ENCODE measurements at regions not wholly inside any gene's neighbourhood (a gene's known extent, or its start where the extent isn't known, plus 50 kb on each side); places are given as distances from the start of the nearest gene placed in this dataset.

DNA sequence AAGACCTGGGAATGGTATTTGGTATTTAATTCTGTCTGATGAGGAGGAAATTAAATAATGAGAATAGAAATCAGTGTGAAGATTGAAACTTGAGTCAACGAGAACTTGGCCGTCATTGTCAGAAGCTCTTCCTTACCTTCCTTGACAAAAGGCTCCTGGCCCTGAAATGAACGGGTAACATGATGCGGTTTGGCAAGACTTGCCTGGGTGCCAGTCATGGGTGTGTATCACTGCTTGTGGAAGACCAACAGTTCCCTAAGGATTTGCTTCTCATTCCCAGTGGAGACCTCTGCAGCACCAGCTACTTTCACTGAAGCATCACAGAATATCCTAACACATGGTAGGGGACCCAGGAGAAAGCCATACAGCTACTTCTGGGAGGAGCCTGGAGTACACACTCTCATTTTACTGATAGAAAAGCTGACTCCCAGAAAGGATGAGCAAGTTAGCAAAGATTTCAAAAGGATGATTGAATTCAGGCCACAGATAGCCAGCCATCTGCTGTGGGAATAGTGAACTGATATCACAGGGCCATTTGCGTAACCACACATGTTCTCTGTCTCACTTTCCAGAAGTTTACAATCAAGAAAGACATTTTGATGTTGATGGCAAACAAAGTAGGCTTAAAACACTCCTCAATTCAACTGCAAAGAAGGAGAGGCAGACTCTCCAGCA is 258.1 kb upstream of the SALL1 start:
- TF ChIP-seq, protein P1, sequence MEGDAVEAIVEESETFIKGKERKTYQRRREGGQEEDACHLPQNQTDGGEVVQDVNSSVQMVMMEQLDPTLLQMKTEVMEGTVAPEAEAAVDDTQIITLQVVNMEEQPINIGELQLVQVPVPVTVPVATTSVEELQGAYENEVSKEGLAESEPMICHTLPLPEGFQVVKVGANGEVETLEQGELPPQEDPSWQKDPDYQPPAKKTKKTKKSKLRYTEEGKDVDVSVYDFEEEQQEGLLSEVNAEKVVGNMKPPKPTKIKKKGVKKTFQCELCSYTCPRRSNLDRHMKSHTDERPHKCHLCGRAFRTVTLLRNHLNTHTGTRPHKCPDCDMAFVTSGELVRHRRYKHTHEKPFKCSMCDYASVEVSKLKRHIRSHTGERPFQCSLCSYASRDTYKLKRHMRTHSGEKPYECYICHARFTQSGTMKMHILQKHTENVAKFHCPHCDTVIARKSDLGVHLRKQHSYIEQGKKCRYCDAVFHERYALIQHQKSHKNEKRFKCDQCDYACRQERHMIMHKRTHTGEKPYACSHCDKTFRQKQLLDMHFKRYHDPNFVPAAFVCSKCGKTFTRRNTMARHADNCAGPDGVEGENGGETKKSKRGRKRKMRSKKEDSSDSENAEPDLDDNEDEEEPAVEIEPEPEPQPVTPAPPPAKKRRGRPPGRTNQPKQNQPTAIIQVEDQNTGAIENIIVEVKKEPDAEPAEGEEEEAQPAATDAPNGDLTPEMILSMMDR (IDR thresholded peaks at IDR 0.05 in 2 of 3, conservative IDR thresholded peaks at IDR 0.05 in 1 of 3; ENCODE audit: borderline replicate concordance in 1 of 3, insufficient read depth in 1 of 3, low read depth in 2 of 3, low read length in 2 of 3): no peak
- TF ChIP-seq RAD21 (IDR thresholded peaks at IDR 0.05; ENCODE audit: low read depth) (no peak), POLR2A (IDR thresholded peaks at IDR 0.05; ENCODE audit: borderline replicate concordance, extremely low read depth, insufficient read depth, insufficient read length) (no peak), EZH2 (IDR thresholded peaks at IDR 0.05) (no peak)
